WTC11 (cell line): ENCODE measurements at regions not wholly inside any gene's neighbourhood (a gene's known extent, or its start where the extent isn't known, plus 50 kb on each side); places are given as distances from the start of the nearest gene placed in this dataset.

Experiments
- ATF2 ChIP-seq: sonication (generic); formaldehyde crosslinking; IDR thresholded peaks from 2 replicates; pipeline ENCODE4 v1.8.1; 2022; ENCODE audit warnings: low read depth, missing genetic modification reagents, borderline replicate concordance
- CDX4 ChIP-seq: fragments of 250-450 bp; sonication (Bioruptor Pico); IDR thresholded peaks from 2 replicates; pipeline ENCODE4 v1.9.0; 2021; ENCODE audit warnings: moderate library complexity, mild to moderate bottlenecking, inconsistent platforms, borderline replicate concordance
- CREM ChIP-seq: sonication (generic); formaldehyde crosslinking; IDR thresholded peaks from 2 replicates; pipeline ENCODE4 v1.8.1; 2022; ENCODE audit warnings: mild to moderate bottlenecking, missing genetic modification reagents, moderate library complexity
- CTCF ChIP-seq: fragments of 200-600 bp; IDR thresholded peaks from 2 replicates; pipeline ENCODE4 v1.8.0; 2022; ENCODE audit warnings: antibody characterized with exemption
- ELF4 ChIP-seq: sonication (generic); formaldehyde crosslinking; IDR thresholded peaks from 2 replicates; pipeline ENCODE4 v1.8.1; 2022; ENCODE audit warnings: low read depth, mild to moderate bottlenecking, moderate library complexity, missing genetic modification reagents
- GABPB1 ChIP-seq: sonication (generic); formaldehyde crosslinking; IDR thresholded peaks from 2 replicates; pipeline ENCODE4 v1.8.1; 2023; ENCODE audit warnings: mild to moderate bottlenecking, missing genetic modification reagents
- JAZF1 ChIP-seq: fragments of 250-450 bp; sonication (Bioruptor Pico); IDR thresholded peaks from 2 replicates; pipeline ENCODE4 v1.9.0; 2021; ENCODE audit warnings: moderate library complexity, mild to moderate bottlenecking, inconsistent platforms
- NFE2L1 ChIP-seq: sonication (generic); formaldehyde crosslinking; IDR thresholded peaks from 2 replicates; pipeline ENCODE4 v1.8.1; 2023; ENCODE audit warnings: missing genetic modification reagents
- NFYB ChIP-seq: sonication (generic); formaldehyde crosslinking; conservative IDR thresholded peaks from 2 replicates; pipeline ENCODE4 v1.8.0; 2022; ENCODE audit warnings: low read depth, missing genetic modification reagents
- SMAD3 ChIP-seq: sonication (generic); formaldehyde crosslinking; IDR thresholded peaks from 2 replicates; pipeline ENCODE4 v1.8.0; 2022; ENCODE audit warnings: missing genetic modification reagents, mild to moderate bottlenecking, borderline replicate concordance
- USF2 ChIP-seq: sonication (generic); formaldehyde crosslinking; IDR thresholded peaks from 2 replicates; pipeline ENCODE4 v1.8.1; 2023; ENCODE audit warnings: mild to moderate bottlenecking, missing genetic modification reagents, moderate library complexity
- ZNF121 ChIP-seq: sonication (generic); formaldehyde crosslinking; IDR thresholded peaks from 2 replicates; pipeline ENCODE4 v1.8.0; 2023; ENCODE audit warnings: missing genetic modification reagents
- ZNF396 ChIP-seq: fragments of 250-450 bp; sonication (Bioruptor Pico); IDR thresholded peaks from 2 replicates; pipeline ENCODE4 v1.8.0; 2021; ENCODE audit warnings: mild to moderate bottlenecking, moderate library complexity, borderline replicate concordance

- TF ChIP-seq ZNF396 (CRISPR knock-in tag) (no peak), CDX4 (CRISPR knock-in tag) (no peak), JAZF1 (CRISPR knock-in tag) (no peak), CTCF (no peak), ELF4 (CRISPR knock-in tag) (no peak), GABPB1 (CRISPR knock-in tag) (no peak), ZNF121 (CRISPR knock-in tag) (no peak), CREM (no peak), NFE2L1 (no peak), ATF2 (no peak), NFYB (CRISPR knock-in tag) (no peak), USF2 (CRISPR knock-in tag) (no peak), SMAD3 (CRISPR knock-in tag) (no peak)
Observed at GRCh38 chr1:37105911-37106310, 71.6 kb upstream of the GRIK3 start.
